ENCODE measurements at regions not wholly inside any gene's neighbourhood (a gene's known extent, or its start where the extent isn't known, plus 50 kb on each side); places are given as distances from the start of the nearest gene placed in this dataset.

DNA sequence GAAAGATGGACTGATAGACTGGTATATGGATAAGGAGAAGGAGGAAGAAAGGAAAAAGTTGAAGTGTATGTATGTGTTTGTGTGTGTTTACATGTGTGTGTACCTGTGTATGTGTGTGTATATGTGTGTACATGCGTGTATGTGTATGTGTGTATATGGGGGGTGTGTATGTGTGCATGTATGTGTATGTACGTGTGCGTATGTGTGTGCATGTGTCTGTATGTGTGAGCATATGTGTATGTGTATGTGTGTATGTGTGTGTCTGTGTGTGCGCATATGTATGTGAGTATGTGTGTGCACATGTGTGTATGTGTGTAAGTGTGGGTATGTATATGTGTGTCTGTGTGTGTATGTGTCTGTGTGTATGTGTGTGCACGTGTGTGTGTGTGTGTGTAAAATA is 101.5 kb upstream of the KLHL13 start (continued):
- TF ChIP-seq, protein P1, sequence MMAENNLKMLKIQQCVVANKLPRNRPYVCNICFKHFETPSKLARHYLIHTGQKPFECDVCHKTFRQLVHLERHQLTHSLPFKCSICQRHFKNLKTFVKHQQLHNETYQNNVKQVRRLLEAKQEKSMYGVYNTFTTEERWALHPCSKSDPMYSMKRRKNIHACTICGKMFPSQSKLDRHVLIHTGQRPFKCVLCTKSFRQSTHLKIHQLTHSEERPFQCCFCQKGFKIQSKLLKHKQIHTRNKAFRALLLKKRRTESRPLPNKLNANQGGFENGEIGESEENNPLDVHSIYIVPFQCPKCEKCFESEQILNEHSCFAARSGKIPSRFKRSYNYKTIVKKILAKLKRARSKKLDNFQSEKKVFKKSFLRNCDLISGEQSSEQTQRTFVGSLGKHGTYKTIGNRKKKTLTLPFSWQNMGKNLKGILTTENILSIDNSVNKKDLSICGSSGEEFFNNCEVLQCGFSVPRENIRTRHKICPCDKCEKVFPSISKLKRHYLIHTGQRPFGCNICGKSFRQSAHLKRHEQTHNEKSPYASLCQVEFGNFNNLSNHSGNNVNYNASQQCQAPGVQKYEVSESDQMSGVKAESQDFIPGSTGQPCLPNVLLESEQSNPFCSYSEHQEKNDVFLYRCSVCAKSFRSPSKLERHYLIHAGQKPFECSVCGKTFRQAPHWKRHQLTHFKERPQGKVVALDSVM (CRISPR knock-in tag; IDR thresholded peaks at IDR 0.05), result no peak
- TF ChIP-seq, protein P2, sequence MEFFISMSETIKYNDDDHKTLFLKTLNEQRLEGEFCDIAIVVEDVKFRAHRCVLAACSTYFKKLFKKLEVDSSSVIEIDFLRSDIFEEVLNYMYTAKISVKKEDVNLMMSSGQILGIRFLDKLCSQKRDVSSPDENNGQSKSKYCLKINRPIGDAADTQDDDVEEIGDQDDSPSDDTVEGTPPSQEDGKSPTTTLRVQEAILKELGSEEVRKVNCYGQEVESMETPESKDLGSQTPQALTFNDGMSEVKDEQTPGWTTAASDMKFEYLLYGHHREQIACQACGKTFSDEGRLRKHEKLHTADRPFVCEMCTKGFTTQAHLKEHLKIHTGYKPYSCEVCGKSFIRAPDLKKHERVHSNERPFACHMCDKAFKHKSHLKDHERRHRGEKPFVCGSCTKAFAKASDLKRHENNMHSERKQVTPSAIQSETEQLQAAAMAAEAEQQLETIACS (CRISPR knock-in tag; IDR thresholded peaks at IDR 0.05), result no peak
- no peak for TF ChIP-seq ZBTB3 (CRISPR knock-in tag; IDR thresholded peaks at IDR 0.05; ENCODE audit: borderline replicate concordance, low read depth)
- no peak for TF ChIP-seq REPIN1 (CRISPR knock-in tag; IDR thresholded peaks at IDR 0.05; ENCODE audit: borderline replicate concordance, low read depth)

DNA sequence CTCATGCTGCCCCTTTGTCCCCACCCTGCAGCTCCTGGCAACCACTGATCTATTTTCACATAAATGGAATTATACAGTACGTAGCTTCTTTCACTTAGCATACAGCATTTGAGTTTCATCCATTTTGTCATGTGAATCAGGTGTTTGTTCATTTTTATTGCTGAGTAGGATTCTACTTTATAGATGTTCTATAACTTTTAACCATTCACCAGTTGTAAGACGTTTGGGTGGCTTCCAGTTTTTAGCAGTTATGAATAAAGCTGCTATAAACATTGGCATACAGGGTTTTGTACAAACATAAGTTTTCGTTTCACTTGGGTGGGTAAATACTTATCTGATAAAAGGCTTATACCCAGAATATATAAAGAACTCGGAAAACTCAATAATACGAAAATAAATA is 102.3 kb upstream of the KLHL13 start:
- Histone ChIP-seq H3K4me2 (ENCODE audit: low read depth, low read length) (no peak overlapping the region), H3K9ac (ENCODE audit: insufficient read depth, low read depth, low read length) (no peak overlapping the region), H3K4me3 (replicated peaks in 1 of 3; ENCODE audit: insufficient read depth in 1 of 3, low read depth in 2 of 3, low read length in 3 of 3) (no peak overlapping the region), H3K27me3 (ENCODE audit: control insufficient read depth in 1 of 2, insufficient read depth in 2 of 2, low read length in 2 of 2) (no peaks in the 10 kb centered on the region), H3K9me3 (ENCODE audit: low read length) (no peaks in the 10 kb centered on the region), H3K79me2 (ENCODE audit: insufficient read depth, low read length) (no peaks in the 10 kb centered on the region), H4K20me1 (ENCODE audit: insufficient read depth, low read length) (no peaks in the 10 kb centered on the region), H3K4me1 (ENCODE audit: insufficient read depth, low read length) (no peaks in the 10 kb centered on the region), H3K36me3 (replicated peaks in 1 of 2; ENCODE audit: control insufficient read depth in 1 of 2, insufficient read depth in 2 of 2, low read length in 2 of 2) (no peaks in the 10 kb centered on the region), H3K27ac (ENCODE audit: extremely low read length, insufficient read depth, low read length) (no peak overlapping the region), H2AFZ (ENCODE audit: low read length) (no peak overlapping the region)
- ChIA-PET POLR2A (no interaction called here), CTCF (ENCODE audit: low intra/inter-chr PET ratio, low total read pairs) (no interaction called here)
- in situ Hi-C loops (cut with HindIII; ENCODE audit: extremely low pct_ligation_motif_present, low pct_unique_long_range_greater_than_20kb) (no loop called here), intact Hi-C loops (cut with micrococcal nuclease; ENCODE audit: unreplicated experiment) (no loop called here)
- TF ChIP-seq IRF2 (CRISPR knock-in tag; IDR thresholded peaks at IDR 0.05) (no peak), GPN1 (CRISPR knock-in tag; IDR thresholded peaks at IDR 0.05; ENCODE audit: borderline replicate concordance) (no peak), ZNF335 (CRISPR knock-in tag; IDR thresholded peaks at IDR 0.05) (no peak)
- WGBS (ENCODE audit: low lambda C conversion rate), result 45% methylated on average over 5 of the region's 5 CpGs
- no peak for FAIRE-seq
- BruUV-seq (replicated peaks), result no TSS peak
- no peak for DNase-seq (ENCODE audit: low spot score)
- ATAC-seq, result no peak

Data from HepG2 (cell line).